B cell (primary cell): ENCODE measurements at regions not wholly inside any gene's neighbourhood (a gene's known extent, or its start where the extent isn't known, plus 50 kb on each side); places are given as distances from the start of the nearest gene placed in this dataset.

Experiments used
- ATAC-seq: fragments of 200-7000 bp; cut with Tn5 transposase; one replicate; pipeline ENCODE4 v1.10.0; 2021; ENCODE audit warnings: low read depth, mild to moderate bottlenecking, moderate number of reproducible peaks, moderate library complexity
- CTCF ChIA-PET: fragments of 350-600 bp; sonication (Branson Sonifier 250); formaldehyde crosslinking; loops from one replicate; lab custom pipeline; 2021; ENCODE audit warnings: antibody characterized with exemption, inconsistent platforms; lab: Charles Lee
- POLR2A ChIA-PET: fragments of 350-600 bp; sonication (Branson Sonifier 250); formaldehyde crosslinking; loops from one replicate; lab custom pipeline; 2021; ENCODE audit warnings: antibody characterized with exemption; lab: Charles Lee
- DNase-seq: peaks from one replicate; pipeline ENCODE4 v3.0.0; 2013
- H2AFZ ChIP-seq: 2 replicates; pipeline ENCODE4 v1.6.1; 2012; ENCODE audit warnings: mild to moderate bottlenecking, low read depth, low read length; ENCODE audit not compliant: insufficient read depth, poor library complexity, severe bottlenecking
- H3K27ac ChIP-seq, 2 donors: 1 replicate in 1 of 2; 2 replicates in 1 of 2; pipeline ENCODE4 v1.5.1; 2012 to 2013; ENCODE audit warnings: low read length in 2 of 2, mild to moderate bottlenecking in 2 of 2, moderate library complexity in 1 of 2
- H3K27me3 ChIP-seq, 4 experiments: fragments of 200-600 bp in 1 of 4; sonication (generic) in 1 of 4; replicated peaks in 1 of 4; 1 replicate in 2 of 4; 2 replicates in 2 of 4; pipeline versions ENCODE4 v1.6.1 to v1.7.0; 2013 to 2016; ENCODE audit warnings: low read length in 3 of 4, mild to moderate bottlenecking in 2 of 4, mixed read lengths in 1 of 4, moderate library complexity in 1 of 4; ENCODE audit not compliant: insufficient read depth in 4 of 4, control insufficient read depth in 3 of 4; ENCODE audit errors: control extremely low read depth in 1 of 4
- H3K36me3 ChIP-seq, 2 experiments: replicated peaks in 1 of 2; 1 replicate in 1 of 2; 2 replicates in 1 of 2; pipeline versions ENCODE4 v1.6.1 to v1.7.1; 2013; ENCODE audit warnings: low read length in 1 of 2; ENCODE audit not compliant: insufficient read depth in 2 of 2, control insufficient read depth in 1 of 2; ENCODE audit errors: control extremely low read depth in 1 of 2, extremely low read depth in 1 of 2
- H3K4me1 ChIP-seq, 2 donors: fragments of 200-600 bp in 1 of 2; sonication (generic) in 1 of 2; 1 replicate in 1 of 2; 2 replicates in 1 of 2; pipeline versions ENCODE4 v1.5.1 to v1.6.1; 2013 to 2017; ENCODE audit warnings: low read length in 2 of 2; ENCODE audit not compliant: control insufficient read depth in 2 of 2, insufficient read depth in 2 of 2
- H3K4me2 ChIP-seq: replicated peaks from 2 replicates; pipeline ENCODE3; 2012; ENCODE audit warnings: mild to moderate bottlenecking, low read depth, low read length; ENCODE audit not compliant: poor library complexity, severe bottlenecking
- H3K4me3 ChIP-seq, 5 experiments: fragments of 200-600 bp in 1 of 5; sonication (generic) in 1 of 5; 1 replicate in 3 of 5; 2 replicates in 2 of 5; pipeline versions ENCODE4 v1.5.1 to v1.7.0; 2011 to 2016; ENCODE audit warnings: low read length in 4 of 5, mild to moderate bottlenecking in 4 of 5, low read depth in 2 of 5, control low read depth in 1 of 5, moderate library complexity in 1 of 5; ENCODE audit not compliant: insufficient read depth in 1 of 5; ENCODE audit errors: control extremely low read depth in 1 of 5, extremely low read depth in 1 of 5
- H3K79me2 ChIP-seq: fragments of 200-600 bp; sonication (generic); one replicate; pipeline ENCODE4 v1.6.0; 2016; ENCODE audit warnings: low read length; ENCODE audit not compliant: control insufficient read depth, insufficient read depth
- H3K9ac ChIP-seq: fragments of 200-600 bp; sonication (generic); 2 replicates; pipeline ENCODE4 v1.6.1; 2017; ENCODE audit warnings: mild to moderate bottlenecking, low read length, moderate library complexity
- H3K9me3 ChIP-seq, 3 donors: one replicate each; pipeline versions ENCODE4 v1.6.1 to v1.7.1; 2013; ENCODE audit warnings: low read length in 2 of 3; ENCODE audit not compliant: control insufficient read depth in 2 of 3, insufficient read depth in 1 of 3; ENCODE audit errors: control extremely low read depth in 1 of 3
- H4K20me1 ChIP-seq: 2 replicates; pipeline ENCODE4 v1.6.0; 2012; ENCODE audit warnings: mild to moderate bottlenecking, low read length; ENCODE audit not compliant: insufficient read depth, control insufficient read depth, poor library complexity, severe bottlenecking
- H3K27ac Mint-ChIP-seq: one replicate; pipeline ENCODE4 v1.8.0; 2021; ENCODE audit warnings: mixed read lengths
- H3K27me3 Mint-ChIP-seq: one replicate; pipeline ENCODE4 v1.8.0; 2021; ENCODE audit warnings: mixed read lengths
- H3K4me1 Mint-ChIP-seq: one replicate; pipeline ENCODE4 v1.8.0; 2021; ENCODE audit warnings: mixed read lengths
- H3K4me3 Mint-ChIP-seq: one replicate; pipeline ENCODE4 v1.8.0; 2021; ENCODE audit warnings: mixed read lengths
- H3K9me3 Mint-ChIP-seq: one replicate; pipeline ENCODE4 v1.8.0; 2022; ENCODE audit warnings: mixed read lengths; ENCODE audit not compliant: insufficient read depth
- CTCF ChIP-seq: fragments of 200-600 bp; IDR thresholded peaks from one replicate; pipeline ENCODE4 v1.8.0; 2022; ENCODE audit warnings: antibody characterized with exemption, mild to moderate bottlenecking
- EZH2 ChIP-seq: IDR thresholded peaks from 2 replicates; pipeline ENCODE4 v1.6.1; 2012; ENCODE audit warnings: borderline replicate concordance, low read depth, mild to moderate bottlenecking, moderate library complexity, low read length; ENCODE audit not compliant: insufficient read depth, poor library complexity, severe bottlenecking
- WGBS: methylation state at CpG from one replicate; pipeline ENCODE4 v1.1.5; 2013; ENCODE audit warnings: missing lambda C conversion rate; ENCODE audit not compliant: insufficient coverage; 5-methylcytosine and 5-hydroxymethylcytosine counted together
- intact Hi-C: fragments of 100-400 bp; cut with micrococcal nuclease; formaldehyde crosslinking; loops from one replicate; pipeline ENCODE4 v1.10.0; 2022

GRCh38 chr13:26977541-26977940 is 194.1 kb downstream of the USP12 start:
- no peaks in the 10 kb centered on the region for H4K20me1 ChIP-seq
- H3K27ac ChIP-seq, result no peak overlapping the region
- ChIA-PET CTCF (no interaction called here), POLR2A (no interaction called here)
- Mint-ChIP-seq H3K9me3 (no peaks in the 10 kb centered on the region), H3K4me1 (peaks cover 2% of the 10 kb centered on the region), H3K27me3 (peaks cover 7% of the 10 kb centered on the region), H3K4me3 (no peak overlapping the region), H3K27ac (no peak overlapping the region)
- H3K79me2 ChIP-seq, result no peaks in the 10 kb centered on the region
- no peaks in the 10 kb centered on the region for H3K9me3 ChIP-seq
- no peak for ATAC-seq
- no peak for DNase-seq
- H2AFZ ChIP-seq, result no peak overlapping the region
- peaks cover 0 to 5% (median 0%) of the 10 kb centered on the region in 4 experiments for H3K27me3 ChIP-seq
- no peaks in the 10 kb centered on the region for H3K4me1 ChIP-seq
- intact Hi-C loops, result no loop called here
- no peak for TF ChIP-seq CTCF
- TF ChIP-seq EZH2, result no peak
- H3K4me2 ChIP-seq, result no peak overlapping the region
- no peak overlapping the region for H3K9ac ChIP-seq
- no peaks in the 10 kb centered on the region for H3K36me3 ChIP-seq
- 35% methylated on average over 11 of the region's 11 CpGs for WGBS
- no peak overlapping the region for H3K4me3 ChIP-seq

DNA sequence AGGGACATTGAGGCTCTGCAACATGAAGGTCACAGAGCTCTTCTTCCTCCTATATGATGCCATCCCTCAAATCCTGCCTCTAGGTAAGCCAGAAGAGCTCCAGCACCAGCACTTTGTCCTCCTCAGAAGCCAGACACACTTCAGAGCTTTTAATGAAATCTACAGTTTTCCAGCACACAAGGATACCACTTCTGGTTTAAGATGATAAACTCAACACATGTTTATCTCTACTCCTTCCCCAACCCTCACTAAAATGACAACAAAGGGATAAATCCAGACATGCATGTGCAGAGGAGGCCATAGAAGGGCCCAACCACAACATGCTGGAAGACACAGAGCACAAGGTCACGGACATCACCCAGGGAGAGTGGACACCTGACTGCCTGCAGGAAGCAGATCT is 195.3 kb downstream of the USP12 start:
- Mint-ChIP-seq H3K27ac (no peak overlapping the region), H3K27me3 (peaks cover 7% of the 10 kb centered on the region), H3K9me3 (no peaks in the 10 kb centered on the region), H3K4me1 (peaks cover 7% of the 10 kb centered on the region), H3K4me3 (no peak overlapping the region)
- peaks cover 0 to 2% (median 0%) of the 10 kb centered on the region in 4 experiments for H3K27me3 ChIP-seq
- H4K20me1 ChIP-seq, result no peaks in the 10 kb centered on the region
- peaks cover 0 to 3% of the 10 kb centered on the region in 2 donors for H3K4me1 ChIP-seq
- TF ChIP-seq EZH2, result no peak
- TF ChIP-seq CTCF, result no peak
- no peak for ATAC-seq
- no peak overlapping the region for H3K9ac ChIP-seq
- no peak overlapping the region for H3K4me2 ChIP-seq
- no peak overlapping the region for H3K4me3 ChIP-seq
- no peak for DNase-seq
- H3K27ac ChIP-seq, result no peak overlapping the region
- intact Hi-C loops, result no loop called here
- H3K36me3 ChIP-seq, result no peaks in the 10 kb centered on the region
- no peaks in the 10 kb centered on the region for H3K9me3 ChIP-seq
- ChIA-PET POLR2A (no interaction called here), CTCF (interaction anchor here (1.1 to 3.3 kb wide), 3 partner anchors 9 to 384 kb away, joined by 3 to 16 read pairs (median 4); no protein-coding TSS in a partner anchor)
- no peak overlapping the region for H2AFZ ChIP-seq
- H3K79me2 ChIP-seq, result no peaks in the 10 kb centered on the region
- WGBS, result 88% methylated on average over 1 of the region's 1 CpG
